ENCODE measurements at regions not wholly inside any gene's neighbourhood (a gene's known extent, or its start where the extent isn't known, plus 50 kb on each side); places are given as distances from the start of the nearest gene placed in this dataset.
"Not testable (repeated sequence)": the region's sequence is repeated elsewhere in the genome, so short reads cannot be mapped to it uniquely, and the experiment has no call there.

- TF ChIP-seq CTCF (IDR thresholded peaks at IDR 0.05); ZFX (IDR thresholded peaks at IDR 0.05; ENCODE audit: borderline replicate concordance): not testable (repeated sequence)
These were observed 568.6 kb upstream of the PTBP2 start for GRCh38 chr1:96152957-96153356.
